HEK293 (cell line): ENCODE measurements at regions not wholly inside any gene's neighbourhood (a gene's known extent, or its start where the extent isn't known, plus 50 kb on each side); places are given as distances from the start of the nearest gene placed in this dataset.

Experiments used
- CTCF ChIA-PET: fragments of 350-600 bp; formaldehyde crosslinking; extraction: SDS; loops from one replicate; lab custom pipeline; 2021; ENCODE audit warnings: antibody characterized with exemption; lab: Yijun Ruan, JAX
- POLR2A ChIA-PET: fragments of 300-600 bp; formaldehyde crosslinking; extraction: SDS; loops from one replicate; lab custom pipeline; 2020; ENCODE audit warnings: antibody characterized with exemption, inconsistent platforms; lab: Yijun Ruan, JAX
- H3K27ac ChIP-seq: fragments of 200-500 bp; sonication (Bioruptor generic); 2 replicates; pipeline ENCODE4 v1.5.1; 2014; ENCODE audit warnings: low read depth, low read length, control low read depth, inconsistent platforms; ENCODE audit errors: extremely low read depth
- H3K36me3 ChIP-seq, 2 experiments: fragments of 200-500 bp in 1 of 2; sonication (Bioruptor generic) in 1 of 2; 1 replicate in 1 of 2; 2 replicates in 1 of 2; pipeline ENCODE4 v1.5.1; 2014 to 2017; ENCODE audit warnings: inconsistent platforms in 2 of 2, low read length in 2 of 2; ENCODE audit not compliant: control insufficient read depth in 2 of 2, insufficient read depth in 1 of 2
- H3K4me1 ChIP-seq: fragments of 200-500 bp; sonication (Bioruptor generic); 2 replicates; pipeline ENCODE4 v1.5.1; 2014; ENCODE audit warnings: mild to moderate bottlenecking, low read length, inconsistent platforms; ENCODE audit not compliant: control insufficient read depth, insufficient read depth
- H3K4me3 ChIP-seq: 2 replicates; pipeline ENCODE4 v1.5.1; 2011; ENCODE audit warnings: low read depth, mild to moderate bottlenecking, control low read depth, low read length, moderate library complexity
- H3K9me3 ChIP-seq: fragments of 200-500 bp; sonication (Bioruptor generic); 2 replicates; pipeline ENCODE4 v1.5.1; 2014; ENCODE audit warnings: low read depth, low read length, inconsistent platforms; ENCODE audit not compliant: control insufficient read depth, insufficient read depth
- GLI4 ChIP-seq: fragments of 450-650 bp; formaldehyde crosslinking; IDR thresholded peaks from 2 replicates; pipeline ENCODE4 v1.5.1; 2016; ENCODE audit warnings: missing biosample characterization, missing genetic modification characterization
- HOXA7 ChIP-seq: sonication (generic); formaldehyde crosslinking; IDR thresholded peaks from 2 replicates; pipeline ENCODE4 v1.8.1; 2022; ENCODE audit warnings: missing genetic modification reagents, borderline replicate concordance
- MYNN ChIP-seq: fragments of 450-650 bp; formaldehyde crosslinking; IDR thresholded peaks from 2 replicates; pipeline ENCODE4 v1.5.1; 2016; ENCODE audit warnings: missing biosample characterization, missing genetic modification characterization, borderline replicate concordance
- PRDM1 ChIP-seq: fragments of 450-650 bp; formaldehyde crosslinking; IDR thresholded peaks from 2 replicates; pipeline ENCODE4; 2016; ENCODE audit warnings: missing biosample characterization, missing genetic modification characterization
- PRDM2 ChIP-seq: fragments of 450-650 bp; formaldehyde crosslinking; IDR thresholded peaks from 2 replicates; pipeline ENCODE4 v1.5.1; 2016; ENCODE audit warnings: missing biosample characterization, missing genetic modification characterization, borderline replicate concordance
- ZBTB44 ChIP-seq: fragments of 450-650 bp; IDR thresholded peaks from 2 replicates; pipeline ENCODE4 v1.5.1; 2018; ENCODE audit warnings: missing biosample characterization, mild to moderate bottlenecking, missing genetic modification characterization
- ZBTB48 ChIP-seq: fragments of 450-650 bp; formaldehyde crosslinking; IDR thresholded peaks from 2 replicates; pipeline ENCODE4 v1.5.1; 2016; ENCODE audit warnings: missing biosample characterization, missing genetic modification characterization
- ZNF121 ChIP-seq: fragments of 450-650 bp; formaldehyde crosslinking; IDR thresholded peaks from 2 replicates; pipeline ENCODE4 v1.5.1; 2016; ENCODE audit warnings: missing biosample characterization, missing genetic modification characterization
- ZNF155 ChIP-seq: fragments of 450-650 bp; formaldehyde crosslinking; IDR thresholded peaks from 2 replicates; pipeline ENCODE4 v1.5.1; 2016; ENCODE audit warnings: missing biosample characterization, missing genetic modification characterization
- ZNF174 ChIP-seq: fragments of 450-650 bp; formaldehyde crosslinking; IDR thresholded peaks from 2 replicates; pipeline ENCODE4 v1.5.0; 2017; ENCODE audit warnings: missing biosample characterization, mild to moderate bottlenecking, missing genetic modification characterization
- ZNF184 ChIP-seq: fragments of 450-650 bp; IDR thresholded peaks from 2 replicates; pipeline ENCODE4 v1.5.1; 2018; ENCODE audit warnings: missing biosample characterization, mild to moderate bottlenecking, missing genetic modification characterization
- ZNF2 ChIP-seq: fragments of 450-650 bp; formaldehyde crosslinking; IDR thresholded peaks from 2 replicates; pipeline ENCODE4 v1.5.1; 2016; ENCODE audit warnings: missing biosample characterization, missing genetic modification characterization
- ZNF335 ChIP-seq: fragments of 450-650 bp; formaldehyde crosslinking; conservative IDR thresholded peaks from 2 replicates; pipeline ENCODE4 v1.5.1; 2016; ENCODE audit warnings: missing biosample characterization, missing genetic modification characterization
- ZNF404 ChIP-seq: fragments of 450-650 bp; formaldehyde crosslinking; IDR thresholded peaks from 2 replicates; pipeline ENCODE4 v1.5.1; 2017; ENCODE audit warnings: missing biosample characterization, missing genetic modification characterization
- ZNF510 ChIP-seq: fragments of 450-650 bp; formaldehyde crosslinking; IDR thresholded peaks from 2 replicates; pipeline ENCODE4 v1.5.1; 2018; ENCODE audit warnings: mild to moderate bottlenecking, missing genetic modification characterization, missing biosample characterization; ENCODE audit not compliant: insufficient replicate concordance
- ZNF514 ChIP-seq: fragments of 450-650 bp; formaldehyde crosslinking; IDR thresholded peaks from 2 replicates; pipeline ENCODE4 v1.5.1; 2016; ENCODE audit warnings: missing biosample characterization, missing genetic modification characterization
- ZNF529 ChIP-seq: fragments of 450-650 bp; formaldehyde crosslinking; IDR thresholded peaks from 2 replicates; pipeline ENCODE4 v1.5.1; 2017; ENCODE audit warnings: missing genetic modification characterization, missing biosample characterization; ENCODE audit not compliant: insufficient replicate concordance
- ZNF571 ChIP-seq: fragments of 450-650 bp; formaldehyde crosslinking; IDR thresholded peaks from 2 replicates; pipeline ENCODE4 v1.5.0; 2017; ENCODE audit warnings: missing biosample characterization, missing genetic modification characterization
- ZNF670 ChIP-seq: fragments of 450-650 bp; formaldehyde crosslinking; IDR thresholded peaks from 2 replicates; pipeline ENCODE4 v1.5.1; 2016; ENCODE audit warnings: missing biosample characterization, missing genetic modification characterization, low read depth
- ZSCAN16 ChIP-seq: fragments of 450-650 bp; formaldehyde crosslinking; IDR thresholded peaks from 2 replicates; pipeline ENCODE4 v1.5.1; 2016; ENCODE audit warnings: missing biosample characterization, missing genetic modification characterization
- TF ChIP-seq, protein P1 (sequence below): fragments of 450-650 bp; formaldehyde crosslinking; IDR thresholded peaks from 2 replicates; pipeline ENCODE4 v1.5.1; 2017; ENCODE audit warnings: missing biosample characterization, missing genetic modification characterization

DNA sequence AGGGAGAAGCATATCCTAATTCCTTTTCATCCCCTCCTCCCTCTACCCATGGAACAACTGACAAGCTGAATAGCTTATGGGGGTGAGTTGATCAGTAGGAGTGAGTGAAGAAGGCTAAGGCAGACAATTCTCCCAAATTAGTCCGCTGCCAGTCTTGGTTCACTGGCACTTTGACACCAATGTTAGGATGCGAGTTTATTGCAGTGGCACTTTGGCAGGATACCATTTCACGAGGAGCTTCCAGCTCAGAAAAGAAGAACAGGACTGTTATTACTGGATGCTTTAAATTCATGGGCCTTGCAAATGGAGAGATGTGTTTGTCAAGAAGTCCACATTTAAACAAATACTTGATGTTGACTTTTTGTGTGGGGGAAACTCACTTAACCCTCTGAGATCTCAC is 427.6 kb downstream of the NR2F1-AS1 start:
- POLR2A ChIA-PET, result no interaction called here
- CTCF ChIA-PET, result interaction anchor here (0.6 kb wide), 1 partner anchor 333 kb away, joined by 3 read pairs; no protein-coding TSS in a partner anchor
- Histone ChIP-seq H3K4me3 (no peak overlapping the region), H3K9me3 (no peaks in the 10 kb centered on the region), H3K4me1 (no peaks in the 10 kb centered on the region), H3K27ac (no peak overlapping the region), H3K36me3 (no peaks in the 10 kb centered on the region)
- TF ChIP-seq GLI4 (no peak), ZNF174 (tag by site-specific recombination) (no peak), ZNF184 (tag by site-specific recombination) (no peak), ZNF335 (tag by site-specific recombination) (no peak), ZNF670 (tag by site-specific recombination) (no peak)

DNA sequence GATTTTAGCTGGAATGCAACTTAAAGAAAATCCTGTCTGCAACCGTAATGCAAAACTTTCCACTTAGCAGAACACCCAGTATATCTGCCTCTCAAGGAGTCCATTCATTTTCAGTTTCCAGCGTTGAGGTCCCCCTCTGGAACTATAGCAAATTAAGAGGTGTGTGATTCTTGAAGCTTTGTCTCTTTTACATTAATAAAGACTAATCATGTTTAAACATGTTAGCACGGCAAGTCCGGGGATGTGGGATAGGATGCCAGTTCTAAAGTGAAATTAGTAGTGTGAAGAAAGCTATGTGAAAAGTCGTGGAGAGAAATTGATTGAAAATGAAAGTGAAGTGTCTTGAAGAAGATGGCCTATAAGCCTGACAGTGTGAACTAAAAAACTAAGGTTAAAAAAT is 429.1 kb downstream of the NR2F1-AS1 start:
- peak; percentile 66; the same call in 1 of the 2 replicates for TF ChIP-seq PRDM1 (tag by site-specific recombination)
- no peak for TF ChIP-seq ZNF121 (tag by site-specific recombination)
- Histone ChIP-seq H3K27ac (no peak overlapping the region), H3K4me3 (no peak overlapping the region), H3K36me3 (no peaks in the 10 kb centered on the region), H3K4me1 (no peaks in the 10 kb centered on the region), H3K9me3 (no peaks in the 10 kb centered on the region)
- CTCF ChIA-PET, result interaction anchor here (0.6 to 0.7 kb wide), 2 partner anchors 83 to 313 kb away, joined by 3 to 5 read pairs; no protein-coding TSS in a partner anchor
- POLR2A ChIA-PET, result no interaction called here

DNA sequence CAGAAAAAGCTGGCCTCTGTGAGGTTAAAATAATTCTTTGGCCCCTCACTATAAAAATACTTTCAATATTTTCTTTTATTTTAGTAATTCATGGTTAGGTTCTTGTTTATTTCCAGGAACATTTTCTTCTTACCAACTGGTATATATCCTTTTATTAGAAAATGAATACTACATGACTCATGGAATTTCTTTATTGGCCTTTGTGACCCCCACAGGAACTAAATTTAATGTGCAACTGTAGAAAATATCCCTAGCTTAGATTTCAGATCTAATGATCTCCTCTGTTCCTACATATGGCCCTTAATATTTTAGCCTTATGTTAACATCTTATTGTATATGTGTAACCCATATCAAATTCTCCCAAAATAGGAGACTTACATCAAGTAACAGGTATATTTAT is 429.9 kb downstream of the NR2F1-AS1 start:
- H3K27ac ChIP-seq, result no peak overlapping the region
- no peaks in the 10 kb centered on the region for H3K36me3 ChIP-seq
- no peak for TF ChIP-seq ZNF174 (tag by site-specific recombination)
- no peak for TF ChIP-seq ZNF514 (tag by site-specific recombination)
- TF ChIP-seq ZNF510 (tag by site-specific recombination), result no peak
- TF ChIP-seq PRDM1 (tag by site-specific recombination), result no peak
- no peak for TF ChIP-seq GLI4
- no peak for TF ChIP-seq ZBTB48 (tag by site-specific recombination)
- no peak for TF ChIP-seq ZBTB44 (tag by site-specific recombination)
- TF ChIP-seq PRDM2 (tag by site-specific recombination), result no peak
- no peak for TF ChIP-seq ZNF404 (tag by site-specific recombination)
- TF ChIP-seq ZNF2 (tag by site-specific recombination), result no peak
- no peak for TF ChIP-seq ZNF155 (tag by site-specific recombination)
- TF ChIP-seq ZNF571 (tag by site-specific recombination), result no peak
- TF ChIP-seq, protein P1, sequence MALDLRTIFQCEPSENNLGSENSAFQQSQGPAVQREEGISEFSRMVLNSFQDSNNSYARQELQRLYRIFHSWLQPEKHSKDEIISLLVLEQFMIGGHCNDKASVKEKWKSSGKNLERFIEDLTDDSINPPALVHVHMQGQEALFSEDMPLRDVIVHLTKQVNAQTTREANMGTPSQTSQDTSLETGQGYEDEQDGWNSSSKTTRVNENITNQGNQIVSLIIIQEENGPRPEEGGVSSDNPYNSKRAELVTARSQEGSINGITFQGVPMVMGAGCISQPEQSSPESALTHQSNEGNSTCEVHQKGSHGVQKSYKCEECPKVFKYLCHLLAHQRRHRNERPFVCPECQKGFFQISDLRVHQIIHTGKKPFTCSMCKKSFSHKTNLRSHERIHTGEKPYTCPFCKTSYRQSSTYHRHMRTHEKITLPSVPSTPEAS (tag by site-specific recombination), result no peak
- TF ChIP-seq ZNF529 (tag by site-specific recombination), result no peak
- no peak for TF ChIP-seq HOXA7
- no peak for TF ChIP-seq MYNN
- no peak for TF ChIP-seq ZSCAN16
- POLR2A ChIA-PET, result no interaction called here
- no peaks in the 10 kb centered on the region for H3K9me3 ChIP-seq
- CTCF ChIA-PET, result interaction anchor here (0.7 kb wide), 1 partner anchor 82 kb away, joined by 3 read pairs; no protein-coding TSS in a partner anchor
- no peak overlapping the region for H3K4me3 ChIP-seq
- H3K4me1 ChIP-seq, result no peaks in the 10 kb centered on the region
